ENCODE measurements at regions not wholly inside any gene's neighbourhood (a gene's known extent, or its start where the extent isn't known, plus 50 kb on each side); places are given as distances from the start of the nearest gene placed in this dataset.

DNA sequence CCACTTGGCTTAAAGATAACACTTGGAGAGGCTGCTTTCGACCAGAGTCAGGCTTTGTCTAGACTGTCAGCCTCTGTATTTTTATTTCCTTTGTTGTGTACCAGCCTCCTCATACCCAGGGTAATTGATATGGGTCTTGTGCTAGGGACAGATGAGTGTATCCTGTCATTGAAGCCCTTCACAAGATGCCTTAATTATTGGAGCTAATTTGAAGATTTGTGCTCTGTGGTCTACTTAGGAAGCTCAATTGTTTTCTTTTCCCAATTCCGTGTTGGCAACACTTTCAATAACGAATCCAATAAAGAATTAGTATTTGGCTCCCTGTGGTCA, 60.5 kb upstream of the DPH6 start:
- Mint-ChIP-seq H3K36me3 (ENCODE audit: low read depth, unreplicated experiment) (no peaks in the 10 kb centered on the region), H3K4me1 (ENCODE audit: unreplicated experiment) (peaks cover 4% of the 10 kb centered on the region), H3K4me3 (ENCODE audit: unreplicated experiment) (no peak overlapping the region), H3K9me3 (ENCODE audit: unreplicated experiment) (no peaks in the 10 kb centered on the region), H3K27ac (ENCODE audit: unreplicated experiment) (no peak overlapping the region), H3K27me3 (ENCODE audit: unreplicated experiment) (no peaks in the 10 kb centered on the region)
- TF ChIP-seq, protein P1, sequence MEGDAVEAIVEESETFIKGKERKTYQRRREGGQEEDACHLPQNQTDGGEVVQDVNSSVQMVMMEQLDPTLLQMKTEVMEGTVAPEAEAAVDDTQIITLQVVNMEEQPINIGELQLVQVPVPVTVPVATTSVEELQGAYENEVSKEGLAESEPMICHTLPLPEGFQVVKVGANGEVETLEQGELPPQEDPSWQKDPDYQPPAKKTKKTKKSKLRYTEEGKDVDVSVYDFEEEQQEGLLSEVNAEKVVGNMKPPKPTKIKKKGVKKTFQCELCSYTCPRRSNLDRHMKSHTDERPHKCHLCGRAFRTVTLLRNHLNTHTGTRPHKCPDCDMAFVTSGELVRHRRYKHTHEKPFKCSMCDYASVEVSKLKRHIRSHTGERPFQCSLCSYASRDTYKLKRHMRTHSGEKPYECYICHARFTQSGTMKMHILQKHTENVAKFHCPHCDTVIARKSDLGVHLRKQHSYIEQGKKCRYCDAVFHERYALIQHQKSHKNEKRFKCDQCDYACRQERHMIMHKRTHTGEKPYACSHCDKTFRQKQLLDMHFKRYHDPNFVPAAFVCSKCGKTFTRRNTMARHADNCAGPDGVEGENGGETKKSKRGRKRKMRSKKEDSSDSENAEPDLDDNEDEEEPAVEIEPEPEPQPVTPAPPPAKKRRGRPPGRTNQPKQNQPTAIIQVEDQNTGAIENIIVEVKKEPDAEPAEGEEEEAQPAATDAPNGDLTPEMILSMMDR (IDR thresholded peaks at IDR 0.05; ENCODE audit: unreplicated experiment): no peak
- no peak for DNase-seq (ENCODE audit: low spot score)

DNA sequence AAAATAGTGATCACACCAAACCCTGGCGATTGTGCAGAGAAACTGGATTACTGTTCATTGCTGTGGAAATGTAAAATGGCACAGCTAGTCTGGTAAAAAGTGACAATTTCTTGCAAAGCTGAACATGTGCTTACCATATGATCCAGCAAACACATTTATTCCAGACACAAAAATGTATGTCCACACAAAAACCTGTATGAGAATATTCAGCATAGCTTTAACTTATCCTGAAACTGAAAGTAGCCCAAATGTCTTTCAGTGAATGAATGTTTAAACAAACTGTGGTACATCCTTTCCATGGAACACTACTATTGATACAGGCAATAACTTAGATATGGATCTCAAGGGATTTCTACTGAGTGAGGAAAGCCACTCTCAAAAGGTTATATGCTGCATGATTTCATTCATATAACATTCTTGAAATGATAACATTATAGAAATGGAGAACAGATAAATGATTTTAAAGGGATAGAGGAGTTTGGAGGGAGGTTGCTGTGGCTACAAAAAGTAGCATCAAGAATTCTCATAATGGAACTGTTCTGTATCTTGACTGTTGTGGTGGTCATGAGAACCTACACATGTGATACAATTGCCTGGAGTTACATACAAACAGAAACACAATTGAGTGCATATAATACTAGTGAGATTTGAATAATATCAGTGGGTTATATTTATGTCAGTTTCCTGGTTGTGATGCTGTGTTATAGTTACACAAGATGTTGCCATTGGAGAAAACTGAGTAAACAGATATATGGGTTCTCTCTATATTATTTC, 70.7 kb upstream of the DPH6 start:
- H3K9me3 Mint-ChIP-seq (ENCODE audit: unreplicated experiment): no peaks in the 10 kb centered on the region
- TF ChIP-seq, protein P1 (IDR thresholded peaks at IDR 0.05; ENCODE audit: unreplicated experiment): no peak
- H3K4me1 Mint-ChIP-seq (ENCODE audit: unreplicated experiment): peaks cover 4% of the 10 kb centered on the region

DNA sequence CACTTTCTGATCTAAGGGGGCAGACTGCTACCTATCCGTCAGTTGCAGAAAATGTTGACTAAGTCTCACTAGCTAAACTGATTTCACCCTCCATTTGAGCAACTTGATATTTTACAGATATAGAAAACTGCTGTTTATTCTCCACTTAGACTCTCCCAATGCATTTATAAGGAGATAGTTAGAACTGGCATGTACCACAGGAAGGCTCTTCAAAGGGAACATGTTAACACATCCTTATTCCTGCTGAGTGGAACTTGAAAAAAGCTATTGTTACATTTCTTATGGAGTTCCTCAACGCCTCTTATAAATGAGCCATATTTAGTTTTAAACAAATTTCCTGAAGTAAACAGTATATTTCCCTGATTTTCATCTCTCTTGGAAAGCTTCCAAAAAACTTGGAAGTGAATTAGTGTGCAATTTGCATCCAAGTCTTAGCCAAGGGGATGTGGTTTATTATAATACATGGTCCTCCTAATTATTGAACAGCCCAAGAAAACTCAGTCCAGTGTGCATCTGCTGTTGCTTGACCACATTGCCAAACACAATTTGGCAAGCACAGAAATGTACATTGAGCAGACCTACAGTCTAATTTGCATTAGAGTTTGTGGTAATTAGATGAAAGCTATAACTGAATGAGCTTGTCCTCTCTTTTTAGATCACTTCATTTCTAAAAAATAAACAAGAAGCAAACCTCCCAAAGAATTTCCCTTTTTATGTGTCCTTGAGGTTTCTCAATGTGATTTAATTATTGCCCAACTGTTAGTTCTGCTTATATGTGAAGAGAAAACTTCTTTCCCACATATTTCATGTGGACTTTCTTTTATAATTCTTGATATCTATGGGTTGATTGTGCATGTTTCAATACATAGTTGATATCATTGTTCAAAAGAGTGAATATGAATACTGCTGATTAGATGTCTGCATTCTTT, 72.6 kb upstream of the DPH6 start:
- TF ChIP-seq, protein P1 (IDR thresholded peaks at IDR 0.05; ENCODE audit: unreplicated experiment): no peak
- no peaks in the 10 kb centered on the region for H3K27me3 Mint-ChIP-seq (ENCODE audit: unreplicated experiment)
- no peak for DNase-seq (ENCODE audit: low spot score)
- H3K4me1 Mint-ChIP-seq (ENCODE audit: unreplicated experiment): peaks cover 4% of the 10 kb centered on the region
- no peak overlapping the region for H3K27ac Mint-ChIP-seq (ENCODE audit: unreplicated experiment)
- no peaks in the 10 kb centered on the region for H3K9me3 Mint-ChIP-seq (ENCODE audit: unreplicated experiment)
- no peak overlapping the region for H3K4me3 Mint-ChIP-seq (ENCODE audit: unreplicated experiment)
- H3K36me3 Mint-ChIP-seq (ENCODE audit: low read depth, unreplicated experiment): no peaks in the 10 kb centered on the region

More for the DNA sequence above, 70.7 kb upstream of the DPH6 start:
- Mint-ChIP-seq H3K4me3 (ENCODE audit: unreplicated experiment) (no peak overlapping the region), H3K27me3 (ENCODE audit: unreplicated experiment) (no peaks in the 10 kb centered on the region), H3K27ac (ENCODE audit: unreplicated experiment) (no peak overlapping the region), H3K36me3 (ENCODE audit: low read depth, unreplicated experiment) (no peaks in the 10 kb centered on the region)
- no peak for DNase-seq (ENCODE audit: low spot score)

DNA sequence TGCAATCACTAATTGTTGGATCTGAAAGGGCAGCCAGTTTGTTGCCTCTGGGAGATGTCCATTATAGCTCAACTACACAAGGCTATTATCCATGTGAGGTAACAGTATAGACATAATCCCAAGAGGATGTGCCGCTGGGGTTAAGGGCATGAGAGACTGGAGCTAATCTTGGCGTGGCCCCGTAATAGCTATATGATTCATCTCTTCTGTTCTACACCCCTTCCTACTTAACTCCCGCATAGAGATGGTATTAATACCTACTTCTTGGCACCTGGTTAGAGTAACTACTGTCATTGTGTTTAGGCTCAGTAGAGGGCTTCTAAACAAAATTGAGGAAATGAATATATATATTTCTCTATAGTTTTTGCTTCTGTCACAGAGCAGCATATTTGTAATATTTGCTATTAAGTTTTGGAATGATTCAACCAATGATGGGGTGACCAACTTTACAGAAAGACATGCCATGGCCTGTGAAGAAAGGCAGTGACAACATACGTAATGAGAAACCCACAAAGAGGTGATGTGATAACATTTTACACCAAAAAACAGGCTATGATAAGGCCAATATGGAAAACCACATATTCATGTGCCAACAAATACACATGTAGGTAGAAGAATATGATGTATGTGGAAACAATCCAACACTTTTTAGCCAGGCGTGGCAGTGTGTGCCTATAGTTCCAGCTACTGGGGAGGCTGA, 76.8 kb upstream of the DPH6 start:
- TF ChIP-seq, protein P1 (IDR thresholded peaks at IDR 0.05; ENCODE audit: unreplicated experiment): no peak
- no peak overlapping the region for H3K4me3 Mint-ChIP-seq (ENCODE audit: unreplicated experiment)
- no peaks in the 10 kb centered on the region for H3K36me3 Mint-ChIP-seq (ENCODE audit: low read depth, unreplicated experiment)
- H3K27me3 Mint-ChIP-seq (ENCODE audit: unreplicated experiment): no peaks in the 10 kb centered on the region
- H3K9me3 Mint-ChIP-seq (ENCODE audit: unreplicated experiment): no peaks in the 10 kb centered on the region
- DNase-seq (ENCODE audit: low spot score): no peak
- H3K4me1 Mint-ChIP-seq (ENCODE audit: unreplicated experiment): peaks cover 11% of the 10 kb centered on the region
- no peak overlapping the region for H3K27ac Mint-ChIP-seq (ENCODE audit: unreplicated experiment)
